Stomach (tissue), 8 donors: ENCODE measurements at regions not wholly inside any gene's neighbourhood (a gene's known extent, or its start where the extent isn't known, plus 50 kb on each side); places are given as distances from the start of the nearest gene placed in this dataset.

ENCODE experiments used
- DNase-seq, 2 donors: peaks; one replicate each; pipeline versions ENCODE4 v3.0.0 to v3.0.0-alpha.2; 2013 to 2019
- H3K27ac ChIP-seq, 5 donors: fragments of 200-600 bp in 4 of 5; sonication (generic) in 4 of 5; one replicate each; pipeline ENCODE4 v1.5.1; 2013 to 2019; ENCODE audit warnings: mild to moderate bottlenecking in 1 of 5, moderate library complexity in 1 of 5
- H3K27me3 ChIP-seq, 3 donors: fragments of 200-600 bp; sonication (generic); one replicate each; pipeline ENCODE4 v1.5.1; 2017 to 2019; ENCODE audit warnings: mixed run types in 1 of 3
- H3K36me3 ChIP-seq, 4 donors: fragments of 200-600 bp; sonication (generic); 1 replicate in 3 of 4; 2 replicates in 1 of 4; pipeline ENCODE4 v1.5.1; 2016 to 2019
- H3K4me1 ChIP-seq, 4 donors: fragments of 200-600 bp; sonication (generic); one replicate each; pipeline ENCODE4 v1.5.1; 2016 to 2019
- H3K4me3 ChIP-seq, 4 donors: fragments of 200-600 bp; sonication (generic) in 3 of 4; one replicate each; pipeline ENCODE4 v1.5.1; 2016 to 2019; ENCODE audit warnings: mild to moderate bottlenecking in 1 of 4
- H3K9me3 ChIP-seq, 4 donors: fragments of 200-600 bp; sonication (generic); one replicate each; pipeline ENCODE4 v1.5.1; 2016 to 2019
- CTCF ChIP-seq, 7 experiments: fragments of 450-650 bp in 4 of 7; fragments of 200-600 bp in 3 of 7; sonication (generic) in 3 of 7; IDR thresholded peaks; one replicate each; pipeline ENCODE4 v1.5.1; 2016 to 2019; ENCODE audit warnings: antibody characterized with exemption in 7 of 7, control low read depth in 2 of 7, mild to moderate bottlenecking in 1 of 7
- EP300 ChIP-seq: sonication (generic); formaldehyde crosslinking; IDR thresholded peaks from one replicate; pipeline ENCODE4 v1.6.1; 2017; ENCODE audit warnings: antibody characterized with exemption
- POLR2A ChIP-seq, 4 donors: fragments of 450-650 bp; IDR thresholded peaks; one replicate each; pipeline ENCODE4 v1.6.1; 2016; ENCODE audit warnings: antibody characterized with exemption in 4 of 4, control low read depth in 2 of 4, mild to moderate bottlenecking in 1 of 4, moderate library complexity in 1 of 4
- POLR2AphosphoS5 ChIP-seq, 3 donors: sonication (generic); formaldehyde crosslinking; IDR thresholded peaks; one replicate each; pipeline ENCODE4 v1.6.1; 2016; ENCODE audit warnings: antibody characterized with exemption in 3 of 3
- WGBS, 5 donors: extraction: QIAGEN DNeasy Blood & Tissue Kit in 3 of 5; methylation state at CpG; one replicate each; pipeline versions ENCODE4 v1.1.5 to v1.1.7; 2013 to 2018; 5-methylcytosine and 5-hydroxymethylcytosine counted together
- intact Hi-C: fragments of 100-400 bp; cut with DNase I; formaldehyde crosslinking; loops from one replicate; pipeline ENCODE4 v1.15.1; 2023; ENCODE audit warnings: low total_unique reads
- donor health status: healthy with polysubstance abuse.
- donor health status: Bipolar disorder and iron deficiency.
- donor health status: healthy.

GRCh38 chr3:159763602-159764489 lies 224.8 kb upstream of the IL12A start:
- H3K4me1 ChIP-seq, result peaks cover 21 to 62% (median 42%) of the 10 kb centered on the region in 4 donors
- no peak for TF ChIP-seq EP300
- TF ChIP-seq POLR2AphosphoS5 (IDR thresholded peaks at IDR 0.05), result peak; percentile 69 to 90 (median 76)
- peak in 2 of 7 experiments; percentile 17 to 50 for TF ChIP-seq CTCF (IDR thresholded peaks at IDR 0.05)
- TF ChIP-seq POLR2A (IDR thresholded peaks at IDR 0.05), result peak in 1 of 4 donors; percentile 38
- H3K4me3 ChIP-seq, result peak overlapping the region; percentile 71 to 76 (median 73)
- H3K27me3 ChIP-seq, result peaks cover 0 to 38% (median 25%) of the 10 kb centered on the region in 3 donors
- no peaks in the 10 kb centered on the region for H3K9me3 ChIP-seq
- peak overlapping the region; percentile 89 to 98 (median 95) for H3K27ac ChIP-seq
- no peaks in the 10 kb centered on the region for H3K36me3 ChIP-seq
- peak; percentile 62 to 93 for DNase-seq
- WGBS, 5 donors, result 0 to 1% (median 1%) methylated on average over 35 to 79 of the region's 80 CpGs
- intact Hi-C loops, result no loop called here

- Histone ChIP-seq H3K27ac (peak overlapping the region; percentile 39 to 98 (median 95)), H3K4me3 (peak overlapping the region; percentile 71 to 76 (median 73)), H3K4me1 (peaks cover 21 to 65% (median 42%) of the 10 kb centered on the region in 4 donors), H3K9me3 (no peaks in the 10 kb centered on the region), H3K36me3 (no peaks in the 10 kb centered on the region), H3K27me3 (peaks cover 0 to 38% (median 25%) of the 10 kb centered on the region in 3 donors)
- intact Hi-C loops, result no loop called here
- WGBS, 5 donors, result 0 to 1% (median 1%) methylated on average over 13 to 51 of the region's 51 CpGs
- DNase-seq, result no peak
- TF ChIP-seq POLR2A (IDR thresholded peaks at IDR 0.05) (no peak), CTCF (IDR thresholded peaks at IDR 0.05) (no peak), POLR2AphosphoS5 (IDR thresholded peaks at IDR 0.05) (no peak), EP300 (no peak)
Observed at GRCh38 chr3:159764490-159765029, 224.1 kb upstream of the IL12A start.

GRCh38 chr3:159765030-159765859 lies 223.4 kb upstream of the IL12A start:
- H3K27ac ChIP-seq, result peak overlapping the region; percentile 39 to 98 (median 95)
- peaks cover 0 to 38% (median 25%) of the 10 kb centered on the region in 3 donors for H3K27me3 ChIP-seq
- H3K4me3 ChIP-seq, result peak overlapping the region; percentile 71 to 76 (median 73)
- peaks cover 21 to 65% (median 44%) of the 10 kb centered on the region in 4 donors for H3K4me1 ChIP-seq
- WGBS, 5 donors, result 1 to 3% (median 1%) methylated on average over 28 to 47 of the region's 47 CpGs
- intact Hi-C loops, result no loop called here
- TF ChIP-seq EP300 (no peak), POLR2AphosphoS5 (IDR thresholded peaks at IDR 0.05) (peak; percentile 5 to 82 (median 56)), CTCF (IDR thresholded peaks at IDR 0.05) (no peak), POLR2A (IDR thresholded peaks at IDR 0.05) (no peak)
- no peaks in the 10 kb centered on the region for H3K36me3 ChIP-seq
- DNase-seq, result peak; percentile 41 to 85
- H3K9me3 ChIP-seq, result no peaks in the 10 kb centered on the region

GRCh38 chr3:159765860-159766294 lies 222.8 kb upstream of the IL12A start:
- DNase-seq, result peak in 1 of 2 donors; percentile 60
- intact Hi-C loops, result no loop called here
- Histone ChIP-seq H3K4me3 (peak overlapping the region; percentile 71 to 76 (median 73)), H3K4me1 (peaks cover 21 to 67% (median 45%) of the 10 kb centered on the region in 4 donors), H3K9me3 (no peaks in the 10 kb centered on the region), H3K36me3 (no peaks in the 10 kb centered on the region), H3K27me3 (peaks cover 0 to 38% (median 25%) of the 10 kb centered on the region in 3 donors), H3K27ac (peak overlapping the region; percentile 39 to 98 (median 95))
- WGBS, 5 donors, result 51 to 72% (median 67%) methylated on average over 5 of the region's 5 CpGs
- TF ChIP-seq EP300, result no peak
- TF ChIP-seq CTCF (IDR thresholded peaks at IDR 0.05), result no peak
- peak in 1 of 3 donors; percentile 41 for TF ChIP-seq POLR2AphosphoS5 (IDR thresholded peaks at IDR 0.05)
